ENCODE measurements at regions not wholly inside any gene's neighbourhood (a gene's known extent, or its start where the extent isn't known, plus 50 kb on each side); places are given as distances from the start of the nearest gene placed in this dataset.
A peak's percentile ranks its signal among the peaks of the same experiment; 100 is the strongest.

DNA sequence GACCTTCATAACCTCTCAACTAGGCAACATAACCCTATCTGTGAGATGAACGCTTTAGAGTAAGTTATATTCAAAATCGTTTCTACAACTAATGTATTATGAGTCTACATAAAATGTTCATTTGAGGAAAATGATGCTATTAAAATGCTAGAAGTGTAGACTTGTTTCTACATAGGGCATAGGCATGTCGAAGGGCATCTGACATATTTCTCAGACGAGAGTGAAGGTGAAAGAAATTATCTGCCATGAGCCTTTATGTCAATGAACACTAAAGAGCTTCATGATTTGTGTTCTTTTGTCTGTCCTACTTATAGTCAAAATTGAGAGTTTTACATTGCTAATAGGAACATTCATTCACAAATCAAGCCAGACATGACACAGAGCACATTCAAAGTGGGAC is 811.8 kb downstream of the RAB28 start:
- DNase-seq = no peak

DNA sequence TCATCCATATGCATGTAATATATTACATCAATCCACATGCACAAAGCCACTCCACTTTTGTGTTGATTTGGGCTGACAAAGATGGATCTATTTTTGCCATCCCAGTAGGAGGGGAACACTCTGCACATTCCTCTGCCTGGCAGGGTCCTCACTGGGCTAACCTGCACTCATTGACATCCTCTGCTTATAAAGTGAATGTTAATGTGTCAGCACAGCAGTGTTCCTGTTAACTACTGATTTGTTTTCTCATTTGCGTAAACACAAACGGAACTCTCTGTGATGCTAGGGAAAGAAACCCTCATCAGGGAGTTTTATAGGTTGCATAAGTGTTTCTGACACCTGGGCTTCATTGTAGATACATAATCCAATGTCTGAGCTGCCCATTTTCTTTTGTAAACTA is 826.0 kb downstream of the RAB28 start:
- DNase-seq = no peak

DNA sequence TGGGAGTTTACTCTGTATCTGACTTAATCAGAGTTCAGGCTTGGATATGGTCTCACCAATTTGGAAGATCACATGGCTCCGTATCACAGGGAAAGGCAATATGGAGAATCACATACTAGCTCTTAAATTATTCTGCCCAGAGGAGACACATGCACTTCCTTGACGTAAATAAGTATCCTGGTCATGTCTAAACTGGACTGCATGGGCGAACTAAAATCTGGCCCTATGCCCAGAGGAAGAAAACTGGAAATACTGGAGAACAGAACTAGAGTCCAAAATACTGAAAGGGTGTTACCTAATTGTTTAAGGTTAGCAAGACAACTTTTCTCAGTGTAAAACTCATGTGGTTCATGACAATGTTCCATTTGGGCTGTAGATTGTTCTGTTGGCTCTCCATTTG is 832.3 kb downstream of the RAB28 start:
- no peak for DNase-seq

DNA sequence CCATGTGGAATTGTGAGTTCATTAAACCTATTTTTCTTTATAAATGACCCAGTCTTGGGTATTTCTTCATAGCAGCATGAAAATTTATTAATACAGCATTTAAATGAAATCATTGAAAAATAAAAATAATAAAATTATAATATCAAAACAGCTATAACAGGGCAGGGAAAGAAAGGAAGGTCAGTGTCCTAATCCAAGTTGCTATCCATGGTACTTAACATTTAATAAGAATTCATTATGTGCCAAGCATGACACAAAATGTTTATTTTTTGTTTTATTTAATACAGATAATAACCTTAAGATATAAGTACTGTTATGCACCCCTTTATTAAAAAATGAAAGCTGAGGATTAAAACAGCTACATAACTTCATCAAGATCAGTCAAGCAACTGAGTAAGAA is 838.4 kb downstream of the RAB28 start:
- no peak for DNase-seq

DNA sequence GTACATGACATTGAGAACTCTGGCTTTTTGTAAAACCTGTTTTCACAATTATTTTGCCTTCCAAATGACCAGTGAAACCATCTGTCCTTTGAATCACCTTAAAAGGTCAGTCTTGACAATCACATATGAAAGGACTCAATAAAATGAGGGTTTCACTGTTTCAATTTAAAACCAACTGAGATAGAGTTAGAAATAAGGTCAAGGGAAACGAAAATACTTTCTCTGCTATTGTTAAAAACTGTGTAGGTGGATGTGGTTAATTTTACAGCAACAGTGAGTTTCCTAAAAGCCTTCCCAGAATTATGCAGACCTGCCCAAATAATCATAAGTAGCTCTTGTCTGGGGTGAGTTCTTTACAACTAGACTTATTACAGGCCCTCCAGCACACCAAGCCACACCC is 839.9 kb downstream of the RAB28 start:
- DNase-seq = no peak

DNA sequence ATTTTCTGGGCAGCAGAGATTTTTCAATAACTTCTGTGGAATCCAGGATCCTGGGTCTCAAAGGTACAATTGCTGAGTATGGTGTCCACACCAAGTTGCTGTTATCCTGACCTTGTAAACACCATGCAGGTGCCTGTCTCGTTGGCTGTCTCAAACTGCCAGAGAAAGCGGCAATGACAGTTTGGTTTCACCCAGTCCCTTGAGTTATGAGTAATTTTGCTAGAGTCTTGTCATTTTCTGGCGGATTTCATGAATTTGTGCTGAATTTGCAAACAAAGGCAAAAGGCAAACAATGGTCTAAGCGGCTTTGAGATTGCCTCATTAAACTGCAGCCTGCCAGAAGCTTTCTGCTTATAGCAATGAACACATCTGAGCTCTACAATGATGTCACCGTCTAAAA is 847.9 kb downstream of the RAB28 start:
- DNase-seq = no peak

DNA sequence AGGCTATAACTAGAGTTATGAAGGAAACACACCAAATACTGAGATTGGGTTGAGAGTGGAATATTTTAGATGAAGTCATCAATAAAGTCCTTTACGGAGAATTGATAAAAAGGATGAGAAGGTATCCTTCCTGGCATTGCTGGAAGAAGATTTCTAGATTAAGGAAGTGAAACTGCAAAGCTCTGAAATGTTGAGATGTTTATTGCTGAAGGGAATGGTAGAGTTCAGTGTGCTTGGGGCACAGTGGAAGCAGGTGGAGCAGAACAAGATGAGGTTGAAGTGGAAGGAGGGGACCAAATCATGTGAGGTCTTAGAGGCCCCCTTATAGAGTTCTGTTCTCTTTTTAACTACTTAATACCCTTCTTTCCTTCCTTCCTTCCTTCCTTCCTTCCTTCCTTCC is 848.5 kb downstream of the RAB28 start:
- DNase-seq = no peak

DNA sequence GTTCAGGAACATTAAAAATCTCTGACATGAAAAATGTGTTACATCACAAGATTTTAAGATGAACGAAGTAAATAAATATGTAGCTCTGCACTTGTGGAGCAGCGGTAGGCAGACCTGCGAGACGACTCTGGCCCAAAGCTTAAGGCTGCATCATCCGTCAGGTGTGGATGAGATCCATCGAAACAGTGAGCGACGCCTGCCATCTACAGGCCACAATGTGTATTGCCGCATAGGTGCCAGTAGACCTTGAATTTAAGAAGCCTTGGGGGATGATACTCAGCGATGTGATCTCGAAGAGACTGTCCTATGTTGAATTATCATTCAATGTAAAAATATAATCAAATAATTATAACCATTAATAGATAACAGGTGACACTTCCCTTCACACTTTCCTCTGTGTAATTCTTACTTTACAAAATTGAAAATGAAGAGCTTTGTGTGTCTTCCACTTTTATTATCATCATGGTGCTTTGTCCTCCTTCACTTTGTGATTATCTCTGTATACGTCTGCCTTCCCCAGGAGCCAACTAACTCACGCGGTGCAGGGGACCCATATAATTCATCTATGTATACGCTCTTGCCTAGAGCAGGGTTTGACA is 851.0 kb downstream of the RAB28 start:
- peak; percentile 94 for DNase-seq

DNA sequence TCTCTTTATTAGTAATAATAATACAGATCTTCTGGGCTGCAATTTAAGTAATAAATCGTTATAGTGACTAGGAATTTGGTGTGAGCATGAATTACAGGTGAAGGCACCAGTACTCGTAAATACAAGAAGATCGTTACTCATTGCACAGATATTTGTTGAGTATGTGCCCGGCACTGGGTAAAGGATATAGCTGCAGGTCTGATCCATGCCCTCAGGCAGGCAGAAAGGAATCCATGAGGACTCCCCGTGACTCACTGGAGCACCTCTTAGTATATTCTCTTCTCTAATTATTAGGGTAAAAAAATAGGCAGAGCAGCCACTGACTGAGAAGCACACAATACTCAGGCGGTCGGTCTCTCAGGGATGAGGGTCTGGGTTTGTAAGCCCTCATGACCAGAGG is 868.3 kb downstream of the RAB28 start:
- DNase-seq = no peak

DNA sequence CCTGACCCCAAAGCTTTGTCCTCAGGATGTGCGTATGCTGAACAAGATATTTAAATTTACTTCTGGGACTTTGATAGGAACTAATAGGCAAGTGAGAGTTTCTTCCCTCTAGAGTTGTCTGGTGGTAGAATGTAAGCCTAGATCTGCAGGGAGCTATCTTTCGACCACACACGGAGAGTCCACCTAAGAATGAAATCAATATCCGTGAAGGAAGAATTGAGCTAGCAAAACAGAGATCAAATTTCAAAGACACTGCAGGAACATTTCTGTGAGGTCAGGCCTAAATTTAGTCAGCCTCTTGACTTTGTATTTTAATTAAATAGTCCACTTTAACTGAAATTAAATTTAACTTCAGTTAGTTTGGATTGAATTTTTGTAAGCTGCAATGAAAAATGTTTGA is 871.3 kb downstream of the RAB28 start:
- DNase-seq = peak; percentile 50

DNA sequence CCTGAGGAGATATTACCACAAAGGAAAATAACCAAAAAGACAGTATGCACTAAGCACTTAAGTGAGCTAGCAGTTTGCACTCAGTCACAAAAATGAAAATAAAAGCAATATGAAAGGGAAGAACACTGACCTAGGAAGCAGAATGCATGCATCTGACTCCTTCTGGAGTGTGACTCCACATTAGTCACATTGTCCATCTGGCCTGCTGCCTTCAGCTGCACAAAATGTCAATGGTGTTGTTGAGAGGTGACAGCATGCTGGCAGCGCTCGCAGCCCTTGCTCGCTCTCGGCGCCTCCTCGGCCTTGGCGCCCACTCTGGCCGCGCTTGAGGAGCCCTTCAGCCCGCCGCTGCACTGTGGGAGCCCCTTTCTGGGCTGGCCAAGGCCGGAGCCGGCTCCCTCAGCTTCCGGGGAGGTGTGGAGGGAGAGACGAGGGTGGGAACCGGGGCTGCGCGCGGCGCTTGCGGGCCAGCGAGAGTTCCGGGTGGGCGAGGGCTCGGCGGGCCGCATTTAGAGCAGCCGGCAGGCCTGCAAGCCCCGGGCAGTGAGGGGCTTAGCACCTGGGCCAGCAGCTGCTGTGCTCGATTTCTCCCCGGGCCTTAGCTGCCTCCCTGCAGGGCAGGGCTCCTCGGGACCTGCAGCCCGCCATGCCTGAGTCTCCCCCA is 874.8 kb downstream of the RAB28 start:
- DNase-seq = peak; percentile 76

DNA sequence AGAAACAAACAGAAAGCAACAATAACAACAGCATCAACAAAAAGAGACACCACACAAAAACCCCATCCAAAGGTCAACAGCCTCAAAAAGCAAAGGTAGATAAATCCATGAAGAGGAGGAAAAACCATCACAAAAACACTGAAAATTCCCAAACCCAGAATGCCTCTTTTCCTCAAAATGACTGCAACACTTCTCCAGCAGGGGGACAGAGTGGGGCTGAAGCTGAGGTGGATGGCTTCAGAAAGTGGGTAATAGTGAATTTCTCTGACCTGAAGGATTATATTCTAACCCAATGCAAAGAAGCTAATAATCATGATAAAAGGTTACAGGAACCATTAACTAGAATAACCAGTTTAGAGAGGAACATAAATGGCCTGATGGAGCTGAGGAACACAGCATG is 888.2 kb downstream of the RAB28 start:
- DNase-seq = peak; percentile 34

DNA sequence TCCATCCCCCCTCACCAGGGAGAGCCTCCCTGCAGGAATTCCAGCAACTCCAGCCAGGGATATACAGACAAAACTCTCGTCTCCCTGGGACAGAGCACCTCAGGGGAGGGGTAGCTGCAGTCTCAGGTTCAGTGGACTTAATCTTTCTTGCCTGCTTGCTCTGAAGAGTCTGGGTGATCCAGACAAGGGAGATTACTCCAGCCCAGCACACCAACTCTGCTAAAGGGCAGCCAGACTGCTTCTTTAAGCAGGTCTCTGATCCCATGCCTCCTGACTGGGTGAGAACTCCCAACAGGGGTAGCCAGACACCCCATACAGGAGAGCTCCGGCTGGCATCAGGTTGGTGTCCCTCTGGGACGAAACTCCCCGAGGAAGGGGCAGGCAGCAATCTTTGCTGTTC is 888.7 kb downstream of the RAB28 start:
- DNase-seq = no peak

DNA sequence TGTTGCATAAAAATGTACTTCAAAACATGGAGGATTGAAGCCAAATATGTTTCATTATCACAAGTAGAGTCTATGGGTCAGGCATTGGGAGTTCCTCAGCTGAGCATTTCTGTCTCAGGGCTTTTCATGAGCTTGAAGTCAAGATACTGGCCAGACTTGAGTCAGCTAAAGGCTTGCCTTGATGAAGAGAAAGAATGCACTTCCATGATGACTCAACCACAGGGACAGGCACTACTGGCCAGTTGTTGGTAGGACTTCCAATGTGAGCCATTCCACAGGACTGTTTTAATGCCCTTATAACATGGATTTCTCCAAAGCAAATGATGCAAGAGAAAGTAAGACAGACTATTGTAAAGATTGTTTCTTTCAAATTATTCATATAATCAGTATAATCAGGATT is 895.6 kb downstream of the RAB28 start:
- no peak for DNase-seq

DNA sequence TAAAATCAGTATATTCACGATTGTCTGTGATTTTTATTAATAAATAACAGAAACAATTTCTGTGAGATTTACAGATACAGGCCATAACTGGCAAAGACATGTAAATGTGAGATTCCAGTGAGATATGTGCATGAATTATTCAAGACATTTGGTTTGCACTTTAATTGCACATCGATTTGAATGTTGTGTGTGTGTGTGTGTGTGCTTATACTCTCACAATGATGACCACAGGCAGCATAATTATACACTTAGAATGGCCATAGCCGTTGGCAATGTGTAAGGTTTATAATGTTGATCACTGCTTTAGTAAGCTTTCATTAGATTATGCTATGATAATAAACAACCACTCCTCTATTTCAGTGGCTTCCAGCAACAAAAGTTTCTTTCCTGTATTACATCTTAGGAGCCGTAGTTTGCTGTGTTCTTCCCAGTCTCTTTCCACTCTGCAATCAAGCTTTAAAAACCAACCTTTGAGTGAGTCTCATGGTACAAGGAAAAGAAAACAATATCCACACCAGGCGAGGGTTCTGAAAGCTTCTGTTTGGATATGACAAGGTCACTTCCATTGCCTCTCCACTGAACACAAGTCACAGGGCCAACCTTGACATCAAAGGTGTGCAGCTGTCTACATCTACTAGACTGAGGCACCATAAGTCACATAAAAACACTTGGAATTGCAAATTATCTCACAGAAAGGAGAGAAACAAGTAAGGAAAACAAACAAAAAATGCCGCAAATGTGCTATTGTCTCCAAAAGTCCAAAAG is 897.7 kb downstream of the RAB28 start:
- no peak for DNase-seq

DNA sequence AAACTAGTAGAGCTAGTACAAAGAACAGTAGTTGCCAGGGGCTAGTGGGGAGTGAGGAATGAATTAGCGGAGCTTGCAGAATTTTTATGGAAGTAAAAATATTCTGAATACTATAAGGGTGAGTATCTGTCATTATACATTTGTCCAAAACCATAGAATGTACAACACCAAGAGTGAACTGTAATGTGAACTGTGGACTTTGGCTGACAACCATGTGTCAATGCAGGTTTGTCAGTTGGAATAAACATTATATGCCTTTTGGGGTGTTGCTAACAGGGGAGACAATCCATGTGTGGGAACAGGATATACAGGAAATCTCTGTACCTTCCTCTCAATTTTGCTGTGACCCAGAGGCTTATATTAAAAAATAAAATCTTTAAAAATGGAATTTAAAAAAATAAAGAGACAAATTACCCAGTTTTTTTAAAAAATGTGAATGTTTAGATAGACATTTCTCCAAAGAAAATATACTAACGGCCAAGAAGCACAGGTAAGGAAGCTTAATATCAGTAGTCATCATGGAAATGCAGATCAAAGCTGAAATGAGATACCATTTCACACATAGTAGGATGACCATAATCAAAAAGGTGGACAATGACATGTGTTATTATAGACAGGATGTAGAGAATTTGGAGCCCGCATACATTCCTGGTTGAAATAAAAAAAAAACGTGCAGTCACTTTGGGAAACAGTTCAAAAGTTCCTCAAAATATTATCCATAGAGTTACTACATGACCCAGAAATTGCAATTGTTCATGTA is 899.8 kb downstream of the RAB28 start:
- DNase-seq = no peak

DNA sequence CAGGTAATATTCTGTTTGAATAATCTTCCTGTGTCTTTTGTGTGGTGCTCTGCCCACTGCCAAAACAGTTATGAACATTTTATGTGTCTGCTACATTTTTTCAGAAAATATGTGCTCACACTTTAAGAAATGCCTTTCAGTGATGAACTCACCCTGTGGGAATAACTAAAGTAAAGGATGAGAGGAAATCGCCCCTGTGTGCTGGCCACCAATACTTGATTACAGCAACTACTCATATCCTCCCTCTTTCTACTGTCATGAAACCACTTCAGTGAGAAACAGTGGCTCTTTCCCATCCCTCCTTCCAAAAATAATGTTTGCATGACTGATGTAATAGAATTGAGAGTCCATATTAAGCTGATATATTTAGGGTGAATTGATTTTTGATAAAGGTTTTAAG is 900.9 kb downstream of the RAB28 start:
- DNase-seq = no peak

DNA sequence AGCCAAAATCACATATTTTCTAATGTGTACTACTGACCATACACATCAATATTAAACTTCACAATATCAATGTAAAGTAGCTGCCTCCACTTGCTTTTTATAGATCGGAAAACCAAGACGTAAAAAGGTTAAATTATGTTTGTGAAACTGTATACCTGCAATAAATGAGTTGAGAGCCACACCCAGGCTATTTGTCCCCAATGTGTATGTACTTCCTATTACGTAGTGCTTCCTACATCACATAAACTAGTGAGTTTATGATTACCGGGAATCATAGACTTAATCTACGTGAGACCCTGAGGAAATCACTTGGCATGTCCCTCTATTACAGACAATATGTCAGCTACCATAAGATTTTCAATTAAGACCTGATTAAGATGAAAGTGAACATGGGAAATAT is 903.4 kb downstream of the RAB28 start:
- DNase-seq = no peak

DNA sequence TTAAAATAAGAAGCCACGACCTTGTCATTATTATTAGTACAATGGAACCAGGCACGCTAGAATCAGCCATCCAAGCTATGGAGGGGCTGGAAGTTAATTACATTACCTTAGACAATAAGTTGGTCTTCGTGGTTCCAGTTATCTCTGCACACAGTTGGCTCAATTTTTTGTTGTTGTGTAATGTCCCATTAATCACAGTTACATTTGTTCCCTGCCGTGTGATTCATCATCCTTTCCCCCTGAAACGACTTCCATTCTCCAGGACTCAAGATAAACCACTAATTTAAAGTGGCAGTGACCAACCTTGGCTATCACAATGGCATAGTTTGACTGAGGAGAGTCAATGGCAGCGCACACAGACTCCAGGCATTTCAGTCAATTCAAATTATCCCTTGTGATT is 905.0 kb downstream of the RAB28 start:
- no peak for DNase-seq

DNA sequence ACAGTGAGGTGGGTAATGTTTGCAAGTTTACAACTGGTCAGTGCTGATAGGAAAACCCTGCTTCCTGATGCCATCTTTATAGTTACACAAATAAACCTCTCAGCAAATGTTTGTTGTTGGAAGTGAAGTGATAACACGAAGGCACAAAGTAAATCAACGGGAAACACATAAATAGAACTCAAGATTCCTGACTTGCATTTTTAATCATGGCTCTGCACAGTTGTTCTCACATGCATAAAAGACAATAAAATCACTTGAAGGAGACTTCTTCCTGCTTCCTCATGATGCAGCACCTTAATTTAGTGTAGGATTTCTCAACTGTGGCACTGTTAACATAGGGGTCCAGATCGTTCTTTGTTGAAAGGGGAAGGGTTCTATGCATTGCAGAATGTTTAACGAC is 907.7 kb downstream of the RAB28 start:
- DNase-seq = peak; percentile 51

DNA sequence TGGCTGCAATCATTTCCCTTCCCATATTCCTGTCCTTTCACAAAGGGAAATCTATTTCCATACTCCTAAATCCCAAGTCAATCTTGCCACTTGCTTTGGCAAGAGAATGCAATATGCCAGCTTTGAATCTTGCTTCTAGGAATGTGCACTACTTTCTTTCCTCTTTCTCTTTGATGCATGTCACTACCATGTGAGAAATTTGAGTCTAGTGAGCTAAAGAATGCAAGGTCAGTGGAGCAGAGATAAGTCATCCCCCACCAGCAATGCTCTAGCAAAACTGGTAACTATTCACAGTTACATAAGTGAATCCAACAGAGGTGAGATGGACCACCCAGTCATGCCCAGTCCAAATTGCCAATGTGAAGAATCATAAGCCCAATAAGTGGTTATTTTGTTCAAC is 910.4 kb downstream of the RAB28 start:
- no peak for DNase-seq

DNA sequence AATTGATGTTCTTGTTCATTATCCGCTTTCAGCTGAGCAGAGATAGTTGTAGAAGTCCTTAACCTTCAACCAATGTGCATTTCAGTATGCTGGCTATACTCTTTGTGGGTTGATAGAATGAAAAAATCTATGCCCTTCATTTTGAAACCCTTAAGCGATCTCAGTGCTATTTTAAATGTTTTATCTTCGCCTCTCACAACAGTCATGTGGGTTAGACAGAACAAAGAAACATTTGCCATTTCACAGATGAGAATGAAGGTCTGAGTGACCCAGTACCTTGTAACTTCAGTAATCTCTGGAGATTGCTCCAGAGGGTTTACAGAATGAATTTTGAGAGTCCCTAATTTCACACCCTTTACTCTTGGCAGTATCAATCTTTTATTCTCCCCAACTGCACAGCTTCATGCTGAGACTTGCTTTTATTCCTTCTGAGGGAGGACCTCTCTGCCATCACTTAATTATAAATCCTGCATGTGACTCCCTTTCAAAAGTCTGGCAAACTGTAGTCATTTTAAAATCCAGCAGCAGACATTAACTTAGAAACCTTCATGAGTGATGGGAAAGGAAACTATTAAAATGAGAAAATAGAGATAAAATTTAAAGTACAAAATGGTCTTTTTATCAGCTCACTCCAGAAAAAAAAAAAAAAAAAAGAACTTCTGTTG is 921.5 kb downstream of the RAB28 start:
- DNase-seq = no peak

DNA sequence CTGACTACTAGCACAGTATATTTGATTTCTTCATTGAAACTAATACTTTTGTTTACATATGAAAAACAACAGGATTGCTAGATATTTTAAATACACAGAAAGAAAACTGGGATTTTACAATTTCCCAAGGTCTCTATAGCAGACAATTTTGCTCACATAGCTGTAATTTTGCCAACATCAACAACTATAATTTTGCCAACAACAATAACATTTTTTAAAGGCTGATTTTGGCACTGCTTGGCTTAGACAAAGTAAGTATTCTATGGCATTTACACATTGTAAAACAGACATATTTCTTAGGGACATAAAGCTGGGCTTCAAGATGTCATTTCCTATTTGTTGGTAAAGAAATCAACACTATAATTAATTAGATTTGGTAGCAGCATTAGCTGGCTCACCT is 922.1 kb downstream of the RAB28 start:
- DNase-seq = no peak

Measured in DMS53 (cell line).